ENCODE measurements at regions not wholly inside any gene's neighbourhood (a gene's known extent, or its start where the extent isn't known, plus 50 kb on each side); places are given as distances from the start of the nearest gene placed in this dataset.

DNA sequence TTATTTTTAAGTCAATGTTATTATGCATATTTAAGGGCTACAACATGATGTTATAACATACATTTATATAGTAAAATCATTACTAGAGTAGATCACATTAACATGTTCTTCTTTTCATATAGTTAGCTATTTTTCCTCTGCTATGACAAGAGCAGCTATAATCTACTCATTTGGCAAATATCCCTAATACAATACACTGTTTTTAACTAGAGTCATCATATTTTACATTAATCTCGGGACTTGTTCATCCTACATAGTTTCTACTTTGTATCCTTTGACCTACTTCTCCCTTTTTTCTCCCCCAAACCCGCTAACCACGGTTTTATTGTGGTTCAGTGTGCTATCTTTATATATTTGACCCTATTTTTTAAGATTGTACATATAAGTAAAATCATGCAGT is 249.0 kb downstream of the EPM2A start:
- intact Hi-C loops (cut with DNase I; ENCODE audit: low total_unique reads): no loop called here
- no peaks in the 10 kb centered on the region for H3K4me1 ChIP-seq
- H3K9me3 ChIP-seq: no peaks in the 10 kb centered on the region
- no peak overlapping the region for H3K27ac ChIP-seq
- H3K36me3 ChIP-seq: no peaks in the 10 kb centered on the region
- no peak overlapping the region for H3K4me3 ChIP-seq
- no peak for DNase-seq
- H3K27me3 ChIP-seq: no peaks in the 10 kb centered on the region
- no peak for TF ChIP-seq CTCF (IDR thresholded peaks at IDR 0.05)
- TF ChIP-seq POLR2A (IDR thresholded peaks at IDR 0.05): no peak

DNA sequence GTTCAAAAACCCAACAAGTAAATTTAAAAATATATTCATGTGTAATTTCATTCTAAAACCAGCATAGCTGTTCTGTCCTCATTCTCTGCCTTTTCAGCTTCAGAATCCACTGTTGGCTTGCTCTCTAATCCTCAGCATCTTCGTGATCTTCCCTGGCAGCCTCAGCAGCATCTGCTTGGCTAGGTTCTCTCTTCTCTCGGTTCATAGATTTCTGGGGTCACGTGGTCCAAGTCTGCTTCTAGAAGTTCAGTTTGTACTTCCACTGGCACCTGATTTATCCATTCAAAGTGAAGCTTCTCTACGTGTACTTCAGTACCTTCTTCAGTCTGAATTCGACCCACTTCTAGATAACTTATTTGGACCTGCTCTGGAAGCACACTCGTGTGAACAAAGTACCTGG is 245.7 kb downstream of the EPM2A start:
- Histone ChIP-seq H3K4me3 (no peak overlapping the region), H3K27ac (no peak overlapping the region), H3K27me3 (no peaks in the 10 kb centered on the region), H3K36me3 (no peaks in the 10 kb centered on the region), H3K4me1 (no peaks in the 10 kb centered on the region), H3K9me3 (no peaks in the 10 kb centered on the region)
- intact Hi-C loops (cut with DNase I; ENCODE audit: low total_unique reads): no loop called here
- DNase-seq: no peak
- TF ChIP-seq POLR2A (IDR thresholded peaks at IDR 0.05) (no peak), CTCF (IDR thresholded peaks at IDR 0.05) (no peak)

DNA sequence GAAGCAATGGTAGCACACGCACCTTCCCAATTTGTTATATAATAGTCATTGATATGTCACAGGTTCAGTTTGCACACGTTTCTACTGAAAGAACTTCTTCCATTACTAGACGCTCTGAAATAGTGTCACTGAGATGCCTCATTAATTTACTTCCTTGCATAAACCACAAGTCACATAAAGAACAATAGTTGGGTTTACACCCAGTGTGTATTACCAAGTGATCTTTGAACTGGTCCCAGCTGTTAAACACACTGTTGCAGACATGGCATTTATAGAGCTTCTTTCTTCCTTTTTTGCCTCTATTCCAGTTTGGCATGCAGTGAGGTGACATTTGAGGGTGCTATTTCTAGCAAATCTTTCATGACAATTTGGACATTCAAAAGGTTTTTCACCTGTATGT is 245.3 kb downstream of the EPM2A start:
- Histone ChIP-seq H3K4me3 (no peak overlapping the region), H3K27me3 (no peaks in the 10 kb centered on the region), H3K4me1 (no peaks in the 10 kb centered on the region), H3K36me3 (no peaks in the 10 kb centered on the region), H3K9me3 (peaks cover 0 to under 1% of the 10 kb centered on the region in 2 donors), H3K27ac (no peak overlapping the region)
- TF ChIP-seq CTCF (IDR thresholded peaks at IDR 0.05) (no peak), POLR2A (IDR thresholded peaks at IDR 0.05) (no peak)
- intact Hi-C loops (cut with DNase I; ENCODE audit: low total_unique reads): no loop called here
- no peak for DNase-seq

- H3K4me3 ChIP-seq: no peak overlapping the region
- intact Hi-C loops (cut with DNase I; ENCODE audit: low total_unique reads): no loop called here
- peaks cover 0 to 3% of the 10 kb centered on the region in 2 donors for H3K9me3 ChIP-seq
- no peaks in the 10 kb centered on the region for H3K27me3 ChIP-seq
- no peak for DNase-seq
- H3K4me1 ChIP-seq: no peaks in the 10 kb centered on the region
- TF ChIP-seq CTCF (IDR thresholded peaks at IDR 0.05) (no peak), POLR2A (IDR thresholded peaks at IDR 0.05) (no peak)
- H3K27ac ChIP-seq: no peak overlapping the region
- H3K36me3 ChIP-seq: no peaks in the 10 kb centered on the region
Measured at GRCh38 chr6:145491126-145491525, 244.2 kb downstream of the EPM2A start.

DNA sequence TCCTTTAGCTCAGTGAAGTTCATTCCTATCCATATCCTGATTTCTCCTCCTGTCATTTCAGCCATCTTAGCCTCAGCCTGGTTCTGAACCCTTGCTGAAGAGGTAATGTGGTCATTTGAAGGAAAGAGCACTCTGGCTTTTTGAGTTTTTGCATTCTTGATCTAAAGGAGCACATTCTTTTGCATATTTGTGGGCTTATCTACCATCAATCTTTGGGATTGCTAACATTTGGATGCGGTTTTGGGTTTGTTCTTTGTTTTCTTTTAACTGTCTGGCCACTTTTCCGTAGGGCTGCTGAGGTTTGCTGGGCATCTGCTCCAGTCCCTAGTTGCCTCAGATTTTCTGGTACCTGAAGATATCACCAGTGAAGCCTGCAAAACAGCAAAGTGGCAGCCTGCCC is 238.3 kb downstream of the EPM2A start:
- peaks cover 0 to 3% of the 10 kb centered on the region in 2 donors for H3K9me3 ChIP-seq
- TF ChIP-seq POLR2A (IDR thresholded peaks at IDR 0.05) (no peak), CTCF (IDR thresholded peaks at IDR 0.05) (no peak)
- no peaks in the 10 kb centered on the region for H3K27me3 ChIP-seq
- DNase-seq: no peak
- no peaks in the 10 kb centered on the region for H3K36me3 ChIP-seq
- intact Hi-C loops (cut with DNase I; ENCODE audit: low total_unique reads): no loop called here
- H3K27ac ChIP-seq: no peak overlapping the region
- no peaks in the 10 kb centered on the region for H3K4me1 ChIP-seq
- H3K4me3 ChIP-seq: no peak overlapping the region
